Uterus (tissue), 3 donors: ENCODE measurements at regions not wholly inside any gene's neighbourhood (a gene's known extent, or its start where the extent isn't known, plus 50 kb on each side); places are given as distances from the start of the nearest gene placed in this dataset.

Experiments used
- DNase-seq, 2 donors: peaks; one replicate each; pipeline ENCODE4 v3.0.0-alpha.2; 2019 to 2020
- H3K27ac ChIP-seq, 2 donors: fragments of 200-600 bp; sonication (generic); 1 replicate in 1 of 2; 2 replicates in 1 of 2; pipeline ENCODE4 v1.5.1; 2016 to 2018
- H3K27me3 ChIP-seq, 2 donors: fragments of 200-600 bp; sonication (generic); one replicate each; pipeline ENCODE4 v1.5.1; 2018 to 2019; ENCODE audit warnings: control low read depth in 1 of 2
- H3K36me3 ChIP-seq, 2 donors: fragments of 200-600 bp; sonication (generic); one replicate each; pipeline ENCODE4 v1.5.1; 2019; ENCODE audit warnings: control low read depth in 1 of 2
- H3K4me1 ChIP-seq, 2 donors: fragments of 200-600 bp; sonication (generic); one replicate each; pipeline ENCODE4 v1.5.1; 2018 to 2019; ENCODE audit warnings: control low read depth in 1 of 2
- H3K4me3 ChIP-seq, 2 donors: fragments of 200-600 bp; sonication (generic); 1 replicate in 1 of 2; 2 replicates in 1 of 2; pipeline ENCODE4 v1.5.1; 2018 to 2019; ENCODE audit warnings: mild to moderate bottlenecking in 1 of 2
- H3K9me3 ChIP-seq, 2 donors: fragments of 200-600 bp; sonication (generic); one replicate each; pipeline ENCODE4 v1.5.1; 2019; ENCODE audit warnings: control low read depth in 1 of 2
- POLR2A ChIP-seq, 2 donors: fragments of 450-650 bp; IDR thresholded peaks; one replicate each; pipeline ENCODE4 v1.6.1; 2016; ENCODE audit warnings: antibody characterized with exemption in 2 of 2, mild to moderate bottlenecking in 1 of 2, moderate library complexity in 1 of 2
- intact Hi-C: fragments of 100-400 bp; cut with DNase I; formaldehyde crosslinking; loops from one replicate; pipeline ENCODE4 v1.15.1; 2023; ENCODE audit warnings: low total_unique reads
- TF ChIP-seq, protein P1 (sequence below), 4 experiments: fragments of 200-600 bp in 2 of 4; fragments of 450-650 bp in 2 of 4; sonication (generic) in 2 of 4; IDR thresholded peaks; one replicate each; pipeline ENCODE4 v1.5.1; 2016 to 2019; ENCODE audit warnings: antibody characterized with exemption in 4 of 4, mild to moderate bottlenecking in 2 of 4, moderate library complexity in 1 of 4
- donor health status: DM: yes; HTN: yes; CAD: no.

DNA sequence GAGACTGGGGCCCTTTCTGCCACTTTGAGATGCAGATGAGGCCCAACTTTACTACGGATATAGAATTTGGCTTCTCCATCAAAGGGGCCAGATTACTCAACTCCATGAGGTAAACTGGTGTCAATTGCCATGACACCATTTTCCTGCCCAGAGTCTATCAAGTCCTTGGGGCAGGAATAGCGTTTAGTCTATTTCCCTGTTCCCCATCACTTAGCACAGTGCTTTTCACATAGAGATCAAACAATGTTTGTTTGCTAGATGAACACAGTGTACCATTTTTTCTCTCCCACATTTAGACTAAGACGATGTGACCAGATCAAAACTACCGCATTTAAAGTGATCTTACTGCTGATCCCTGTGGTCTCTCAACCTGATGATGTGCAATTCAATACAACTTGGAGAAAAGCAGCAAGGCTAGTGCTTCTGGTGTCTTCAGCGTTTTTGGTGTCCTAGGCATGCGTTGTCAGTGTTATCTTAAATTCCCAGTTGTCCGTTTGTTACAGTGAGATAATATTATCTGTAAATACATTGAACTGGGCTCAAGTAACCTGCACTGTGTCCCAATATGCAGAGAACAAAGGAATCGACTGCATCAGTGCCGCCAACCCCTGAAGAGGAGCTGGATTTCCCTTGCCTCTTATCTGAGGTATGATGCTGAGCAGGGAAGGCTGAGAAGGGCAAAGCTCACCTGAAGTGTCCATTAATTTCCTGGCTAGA, 446.2 kb downstream of the PLK2 start:
- H3K9me3 ChIP-seq, result no peaks in the 10 kb centered on the region
- H3K36me3 ChIP-seq, result no peaks in the 10 kb centered on the region
- H3K4me3 ChIP-seq, result no peak overlapping the region
- H3K27ac ChIP-seq, result no peak overlapping the region
- no peaks in the 10 kb centered on the region for H3K27me3 ChIP-seq
- TF ChIP-seq, protein P1, sequence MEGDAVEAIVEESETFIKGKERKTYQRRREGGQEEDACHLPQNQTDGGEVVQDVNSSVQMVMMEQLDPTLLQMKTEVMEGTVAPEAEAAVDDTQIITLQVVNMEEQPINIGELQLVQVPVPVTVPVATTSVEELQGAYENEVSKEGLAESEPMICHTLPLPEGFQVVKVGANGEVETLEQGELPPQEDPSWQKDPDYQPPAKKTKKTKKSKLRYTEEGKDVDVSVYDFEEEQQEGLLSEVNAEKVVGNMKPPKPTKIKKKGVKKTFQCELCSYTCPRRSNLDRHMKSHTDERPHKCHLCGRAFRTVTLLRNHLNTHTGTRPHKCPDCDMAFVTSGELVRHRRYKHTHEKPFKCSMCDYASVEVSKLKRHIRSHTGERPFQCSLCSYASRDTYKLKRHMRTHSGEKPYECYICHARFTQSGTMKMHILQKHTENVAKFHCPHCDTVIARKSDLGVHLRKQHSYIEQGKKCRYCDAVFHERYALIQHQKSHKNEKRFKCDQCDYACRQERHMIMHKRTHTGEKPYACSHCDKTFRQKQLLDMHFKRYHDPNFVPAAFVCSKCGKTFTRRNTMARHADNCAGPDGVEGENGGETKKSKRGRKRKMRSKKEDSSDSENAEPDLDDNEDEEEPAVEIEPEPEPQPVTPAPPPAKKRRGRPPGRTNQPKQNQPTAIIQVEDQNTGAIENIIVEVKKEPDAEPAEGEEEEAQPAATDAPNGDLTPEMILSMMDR (IDR thresholded peaks at IDR 0.05), result no peak
- TF ChIP-seq POLR2A (IDR thresholded peaks at IDR 0.05), result no peak
- DNase-seq, result no peak
- no peaks in the 10 kb centered on the region for H3K4me1 ChIP-seq
- intact Hi-C loops, result no loop called here

DNA sequence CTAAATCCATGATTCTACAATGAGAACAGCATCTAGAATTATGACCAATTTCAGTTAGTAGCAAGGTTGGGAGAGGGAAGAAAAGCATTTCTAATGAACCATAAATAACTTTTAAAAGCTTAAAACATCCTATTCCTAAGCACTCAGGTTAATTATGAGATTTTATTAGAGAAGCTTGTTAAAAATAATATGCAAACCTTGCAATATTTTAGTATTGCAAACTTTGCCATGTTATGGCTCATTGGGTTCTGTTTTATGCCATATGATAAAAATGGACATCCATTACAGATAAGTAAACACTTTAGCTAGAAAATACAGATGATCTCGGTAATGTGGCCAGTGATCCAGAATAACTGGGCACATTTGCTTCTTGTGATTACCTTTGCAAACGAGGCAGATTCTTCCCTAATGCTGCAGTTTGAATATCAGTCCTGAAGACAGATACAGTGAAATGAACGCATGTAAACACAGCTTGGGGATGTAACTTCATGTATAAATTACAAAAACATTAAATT, 447.0 kb downstream of the PLK2 start:
- no peaks in the 10 kb centered on the region for H3K36me3 ChIP-seq
- TF ChIP-seq, protein P1 (IDR thresholded peaks at IDR 0.05), result no peak
- no peak for TF ChIP-seq POLR2A (IDR thresholded peaks at IDR 0.05)
- no peak for DNase-seq
- no peaks in the 10 kb centered on the region for H3K9me3 ChIP-seq
- H3K27ac ChIP-seq, result no peak overlapping the region
- H3K4me3 ChIP-seq, result no peak overlapping the region
- intact Hi-C loops, result no loop called here
- no peaks in the 10 kb centered on the region for H3K27me3 ChIP-seq
- H3K4me1 ChIP-seq, result no peaks in the 10 kb centered on the region

GRCh38 chr5:58012102-58012501, 447.8 kb downstream of the PLK2 start:
- DNase-seq, result no peak
- H3K27me3 ChIP-seq, result no peaks in the 10 kb centered on the region
- H3K9me3 ChIP-seq, result no peaks in the 10 kb centered on the region
- no peak for TF ChIP-seq POLR2A (IDR thresholded peaks at IDR 0.05)
- TF ChIP-seq, protein P1 (IDR thresholded peaks at IDR 0.05), result no peak
- intact Hi-C loops, result no loop called here
- no peak overlapping the region for H3K27ac ChIP-seq
- no peaks in the 10 kb centered on the region for H3K36me3 ChIP-seq
- H3K4me3 ChIP-seq, result no peak overlapping the region
- no peaks in the 10 kb centered on the region for H3K4me1 ChIP-seq

DNA sequence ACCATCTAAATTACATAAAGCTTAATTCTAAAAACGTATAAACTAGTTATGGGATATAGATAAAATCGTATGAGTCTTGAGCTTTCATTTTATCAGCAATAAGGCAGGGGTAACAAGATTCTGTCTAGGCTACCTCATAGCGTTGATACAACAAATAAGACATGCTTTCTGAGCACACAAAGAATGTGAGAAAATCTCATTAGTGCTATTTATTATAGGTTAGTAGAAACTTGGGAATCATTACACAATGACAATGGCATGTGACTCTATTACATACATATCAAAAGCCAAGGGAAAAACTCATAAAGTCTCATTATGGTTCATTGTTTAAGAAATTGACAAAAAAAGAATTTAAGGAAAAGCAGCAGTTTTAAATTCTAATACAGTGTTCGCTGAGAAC, 448.6 kb downstream of the PLK2 start:
- no peaks in the 10 kb centered on the region for H3K4me1 ChIP-seq
- no peaks in the 10 kb centered on the region for H3K27me3 ChIP-seq
- TF ChIP-seq POLR2A (IDR thresholded peaks at IDR 0.05), result no peak
- TF ChIP-seq, protein P1 (IDR thresholded peaks at IDR 0.05), result no peak
- H3K27ac ChIP-seq, result no peak overlapping the region
- H3K4me3 ChIP-seq, result no peak overlapping the region
- H3K9me3 ChIP-seq, result no peaks in the 10 kb centered on the region
- H3K36me3 ChIP-seq, result no peaks in the 10 kb centered on the region
- DNase-seq, result no peak
- intact Hi-C loops, result no loop called here

DNA sequence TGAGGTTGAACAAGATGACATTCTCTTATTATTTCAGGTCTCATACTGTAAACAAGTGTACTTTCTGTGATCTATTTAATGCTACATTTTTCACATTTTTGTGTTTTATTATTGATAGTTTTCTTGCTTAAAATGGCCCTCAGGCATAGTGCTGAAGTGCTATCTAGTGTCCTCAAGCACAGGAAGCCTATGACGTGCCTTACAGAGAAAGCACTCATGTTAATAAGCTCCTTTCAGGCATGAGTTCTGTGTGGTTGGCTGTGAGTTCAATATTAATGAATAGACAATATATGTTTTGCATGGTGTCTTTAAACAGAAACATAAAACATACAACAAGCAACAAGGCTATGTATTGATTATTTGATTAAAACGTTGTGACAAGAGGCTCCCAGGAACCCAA, 450.1 kb downstream of the PLK2 start:
- Histone ChIP-seq H3K4me1 (no peaks in the 10 kb centered on the region), H3K9me3 (no peaks in the 10 kb centered on the region), H3K27ac (no peak overlapping the region), H3K36me3 (no peaks in the 10 kb centered on the region), H3K4me3 (no peak overlapping the region), H3K27me3 (no peaks in the 10 kb centered on the region)
- DNase-seq, result no peak
- TF ChIP-seq, protein P1 (IDR thresholded peaks at IDR 0.05), result no peak
- no peak for TF ChIP-seq POLR2A (IDR thresholded peaks at IDR 0.05)
- intact Hi-C loops, result no loop called here
